H9 (cell line): ENCODE measurements at regions not wholly inside any gene's neighbourhood (a gene's known extent, or its start where the extent isn't known, plus 50 kb on each side); places are given as distances from the start of the nearest gene placed in this dataset.
A peak's percentile ranks its signal among the peaks of the same experiment; 100 is the strongest.

Experiments
- DNase-seq: peaks from one replicate; pipeline ENCODE4 v3.0.0-alpha.2; 2017
- H2AFZ ChIP-seq: one replicate; pipeline ENCODE4 v1.6.1; 2013; ENCODE audit warnings: mild to moderate bottlenecking, low read length, control low read depth, moderate library complexity
- H2AK5ac ChIP-seq: 2 replicates; pipeline ENCODE4 v1.6.1; 2013; ENCODE audit warnings: low read length, control low read depth, mixed read lengths; ENCODE audit not compliant: insufficient read length
- H2BK120ac ChIP-seq: one replicate; pipeline ENCODE4 v1.6.1; 2013; ENCODE audit warnings: low read depth, mild to moderate bottlenecking, low read length, control low read depth, inconsistent platforms; ENCODE audit not compliant: poor library complexity, severe bottlenecking
- H2BK12ac ChIP-seq: 2 replicates; pipeline ENCODE4 v1.6.1; 2013; ENCODE audit warnings: low read length, control low read depth, mixed read lengths, low read depth; ENCODE audit not compliant: insufficient read length
- H2BK15ac ChIP-seq: 2 replicates; pipeline ENCODE4 v1.6.1; 2013; ENCODE audit warnings: low read depth, low read length, control low read depth
- H2BK20ac ChIP-seq: one replicate; pipeline ENCODE4 v1.6.1; 2013; ENCODE audit warnings: low read depth, mild to moderate bottlenecking, low read length, control low read depth, inconsistent platforms; ENCODE audit not compliant: poor library complexity, severe bottlenecking
- H2BK5ac ChIP-seq: 2 replicates; pipeline ENCODE4 v1.6.1; 2013; ENCODE audit warnings: low read length, control low read depth, mixed read lengths; ENCODE audit not compliant: insufficient read length
- H3K14ac ChIP-seq: 2 replicates; pipeline ENCODE4 v1.6.1; 2013; ENCODE audit warnings: low read length, control low read depth; ENCODE audit not compliant: insufficient read depth
- H3K18ac ChIP-seq: 2 replicates; pipeline ENCODE4 v1.6.1; 2013; ENCODE audit warnings: low read depth, mild to moderate bottlenecking, mixed read lengths, low read length, control low read depth; ENCODE audit not compliant: insufficient read length
- H3K23ac ChIP-seq: 2 replicates; pipeline ENCODE4 v1.6.1; 2013; ENCODE audit warnings: low read length, control low read depth, mixed read lengths, low read depth; ENCODE audit not compliant: insufficient read length
- H3K23me2 ChIP-seq: 2 replicates; pipeline ENCODE4 v1.6.1; 2013; ENCODE audit warnings: low read depth, mild to moderate bottlenecking, mixed read lengths, low read length, control low read depth; ENCODE audit not compliant: insufficient read length, poor library complexity, severe bottlenecking
- H3K27ac ChIP-seq: 2 replicates; pipeline ENCODE4 v1.5.1; 2013; ENCODE audit warnings: low read length, control low read depth, mixed read lengths, low read depth; ENCODE audit not compliant: insufficient read length
- H3K27me3 ChIP-seq: 2 replicates; pipeline ENCODE4 v1.6.1; 2013; ENCODE audit warnings: low read length, control low read depth, inconsistent platforms; ENCODE audit not compliant: insufficient read depth
- H3K4ac ChIP-seq: 2 replicates; pipeline ENCODE4 v1.6.1; 2013; ENCODE audit warnings: low read depth, mild to moderate bottlenecking, control low read depth, inconsistent platforms, low read length, moderate library complexity
- H3K4me1 ChIP-seq: 2 replicates; pipeline ENCODE4 v1.6.1; 2013; ENCODE audit warnings: low read length, control low read depth, inconsistent platforms; ENCODE audit not compliant: insufficient read depth
- H3K4me2 ChIP-seq: 2 replicates; pipeline ENCODE4 v1.6.1; 2013; ENCODE audit warnings: low read length, control low read depth, mixed read lengths; ENCODE audit not compliant: insufficient read length, insufficient read depth
- H3K56ac ChIP-seq: 2 replicates; pipeline ENCODE4 v1.6.1; 2013; ENCODE audit warnings: low read depth, mild to moderate bottlenecking, mixed read lengths, low read length, control low read depth; ENCODE audit not compliant: insufficient read length
- H3K79me1 ChIP-seq: 2 replicates; pipeline ENCODE4 v1.6.1; 2013; ENCODE audit warnings: low read depth, mild to moderate bottlenecking, moderate library complexity, low read length, control low read depth, inconsistent platforms; ENCODE audit not compliant: insufficient read depth, poor library complexity, severe bottlenecking
- H3K79me2 ChIP-seq: 2 replicates; pipeline ENCODE4 v1.6.1; 2013; ENCODE audit warnings: low read length, control low read depth, inconsistent platforms; ENCODE audit not compliant: insufficient read depth
- H3K9ac ChIP-seq: 2 replicates; pipeline ENCODE4 v1.6.1; 2013; ENCODE audit warnings: low read length, control low read depth, mixed read lengths; ENCODE audit not compliant: insufficient read length; ENCODE audit errors: extremely low read depth
- H3K9me3 ChIP-seq: one replicate; pipeline ENCODE4 v1.6.1; 2013; ENCODE audit warnings: low read depth, low read length, inconsistent platforms; ENCODE audit not compliant: control insufficient read depth
- H3T11ph ChIP-seq: one replicate; pipeline ENCODE4 v1.6.1; 2013; ENCODE audit warnings: mild to moderate bottlenecking, low read length, control low read depth, inconsistent platforms
- H4K20me1 ChIP-seq: one replicate; pipeline ENCODE4 v1.6.1; 2013; ENCODE audit not compliant: control insufficient read depth, insufficient read length, insufficient read depth
- H4K5ac ChIP-seq: 2 replicates; pipeline ENCODE4 v1.6.1; 2013; ENCODE audit warnings: low read depth, mild to moderate bottlenecking, mixed read lengths, low read length, control low read depth; ENCODE audit not compliant: insufficient read length
- H4K8ac ChIP-seq: replicated peaks from 2 replicates; pipeline ENCODE4 v1.6.1; 2013; ENCODE audit warnings: low read length, control low read depth, mixed read lengths, low read depth; ENCODE audit not compliant: insufficient read length
- H4K91ac ChIP-seq: 2 replicates; pipeline ENCODE4 v1.6.1; 2013; ENCODE audit warnings: low read depth, mild to moderate bottlenecking, moderate library complexity, mixed read lengths, low read length, control low read depth; ENCODE audit not compliant: insufficient read length
- H3K27ac Mint-ChIP-seq, 3 experiments: 2 replicates in 2 of 3; 3 replicates in 1 of 3; pipeline ENCODE4 v1.8.0; 2020 to 2021; ENCODE audit warnings: mixed read lengths in 3 of 3, mild to moderate bottlenecking in 1 of 3, moderate library complexity in 1 of 3
- H3K27me3 Mint-ChIP-seq: 2 replicates; pipeline ENCODE4 v1.8.0; 2021; ENCODE audit warnings: low read depth, mild to moderate bottlenecking, moderate library complexity, mixed read lengths
- H3K36me3 Mint-ChIP-seq, 3 experiments: 2 replicates in 2 of 3; 3 replicates in 1 of 3; pipeline ENCODE4 v1.8.0; 2020 to 2021; ENCODE audit warnings: low read depth in 3 of 3, mixed read lengths in 3 of 3; ENCODE audit not compliant: insufficient read depth in 1 of 3
- H3K4me1 Mint-ChIP-seq, 2 experiments: 2 replicates each; pipeline ENCODE4 v1.8.0; 2020; ENCODE audit warnings: mixed read lengths in 2 of 2
- H3K4me3 Mint-ChIP-seq, 2 experiments: 2 replicates in 1 of 2; 3 replicates in 1 of 2; pipeline ENCODE4 v1.8.0; 2020 to 2021; ENCODE audit warnings: mild to moderate bottlenecking in 2 of 2, mixed read lengths in 2 of 2, moderate library complexity in 1 of 2
- H3K9me3 Mint-ChIP-seq, 2 experiments: 2 replicates in 1 of 2; 3 replicates in 1 of 2; pipeline ENCODE4 v1.8.0; 2020; ENCODE audit warnings: mild to moderate bottlenecking in 2 of 2, mixed read lengths in 2 of 2, moderate library complexity in 1 of 2
- CTCF ChIP-seq: fragments of 200-600 bp; sonication (generic); conservative IDR thresholded peaks from 3 replicates; pipeline ENCODE4 v1.8.0; 2021; ENCODE audit warnings: antibody characterized with exemption, mild to moderate bottlenecking
- WGBS: extraction: QIAGEN DNeasy Blood & Tissue Kit; methylation state at CpG from one replicate; pipeline ENCODE4 v1.1.7; 2013; ENCODE audit warnings: missing lambda C conversion rate, low lambda C conversion rate, mixed read lengths; ENCODE audit not compliant: insufficient read length; ENCODE audit errors: extremely low coverage; 5-methylcytosine and 5-hydroxymethylcytosine counted together

DNA sequence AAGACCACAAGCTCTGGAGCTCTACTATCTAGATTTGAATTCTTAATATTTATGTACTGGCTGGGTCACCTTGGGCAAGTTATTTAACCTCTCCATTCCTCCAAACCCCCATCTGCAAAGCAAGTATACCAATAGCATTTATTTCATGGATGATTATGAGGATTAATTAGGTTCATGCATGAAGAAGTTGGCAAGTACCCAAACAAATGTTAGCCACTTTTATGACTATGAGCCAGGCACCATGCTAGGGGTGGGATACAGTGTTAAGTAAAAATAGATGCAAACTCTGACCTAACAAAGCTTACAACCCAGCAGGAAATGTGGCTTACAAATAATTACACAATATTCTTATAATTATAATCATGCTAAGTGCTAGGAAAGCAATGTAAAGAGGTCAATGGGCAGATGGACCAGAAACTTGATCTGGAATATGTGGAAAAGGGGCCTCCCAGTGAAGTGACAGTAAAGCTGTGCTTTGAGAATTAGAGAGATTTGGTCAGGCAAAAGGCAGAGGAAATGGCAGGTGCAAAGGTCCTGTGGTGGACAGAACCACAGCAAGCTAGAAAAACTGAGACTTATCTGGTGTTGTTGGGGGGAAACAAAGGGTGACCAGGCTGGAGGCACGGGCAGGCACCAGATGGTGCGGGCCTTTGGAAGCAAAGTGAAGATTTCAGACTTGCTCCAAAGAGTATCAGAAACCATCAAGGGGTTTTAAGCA, 525.2 kb upstream of the TRPC7 start:
- no peak overlapping the region for H4K5ac ChIP-seq
- H3K27me3 Mint-ChIP-seq = no peaks in the 10 kb centered on the region
- no peak overlapping the region for H2BK15ac ChIP-seq
- H3K4me2 ChIP-seq = no peak overlapping the region
- no peak overlapping the region for H2AFZ ChIP-seq
- H2BK20ac ChIP-seq = no peak overlapping the region
- no peaks in the 10 kb centered on the region for H3K79me1 ChIP-seq
- no peak for TF ChIP-seq CTCF
- no peak overlapping the region for H2BK5ac ChIP-seq
- DNase-seq = no peak
- H2BK120ac ChIP-seq = no peak overlapping the region
- peak overlapping the region in 1 of 3 experiments; percentile 81; a peak in 1 of 7 replicates for H3K27ac Mint-ChIP-seq
- H4K20me1 ChIP-seq = no peaks in the 10 kb centered on the region
- H3K4me1 Mint-ChIP-seq = peaks cover 14 to 15% of the 10 kb centered on the region in 2 experiments
- H3K4me1 ChIP-seq = no peaks in the 10 kb centered on the region; the same call in 1 of the 2 replicates
- H4K91ac ChIP-seq = no peak overlapping the region
- no peak overlapping the region for H4K8ac ChIP-seq
- H2AK5ac ChIP-seq = no peak overlapping the region
- no peaks in the 10 kb centered on the region for H3K9me3 ChIP-seq
- H3K9ac ChIP-seq = no peak overlapping the region
- no peaks in the 10 kb centered on the region for H3K23me2 ChIP-seq
- H2BK12ac ChIP-seq = no peak overlapping the region
- no peaks in the 10 kb centered on the region; a peak in 1 of 5 replicates for H3K9me3 Mint-ChIP-seq
- no peak overlapping the region for H3K14ac ChIP-seq
- no peaks in the 10 kb centered on the region for H3K27me3 ChIP-seq
- no CpG with 5 or more reads among the region's 2 CpGs for WGBS
- no peak overlapping the region for H3K4ac ChIP-seq
- H3K56ac ChIP-seq = no peak overlapping the region
- no peak overlapping the region for H3K18ac ChIP-seq
- H3K4me3 Mint-ChIP-seq = no peak overlapping the region
- no peak overlapping the region for H3K27ac ChIP-seq
- H3K36me3 Mint-ChIP-seq = peaks cover 0 to 4% (median 0%) of the 10 kb centered on the region in 3 experiments; a peak in 1 of 7 replicates
- H3K23ac ChIP-seq = no peak overlapping the region
- no peak overlapping the region for H3T11ph ChIP-seq
- no peaks in the 10 kb centered on the region for H3K79me2 ChIP-seq
